Uterus (tissue), 2 donors: ENCODE measurements at regions not wholly inside any gene's neighbourhood (a gene's known extent, or its start where the extent isn't known, plus 50 kb on each side); places are given as distances from the start of the nearest gene placed in this dataset.

ENCODE experiments used
- POLR2A ChIP-seq, 2 donors: fragments of 450-650 bp; IDR thresholded peaks; one replicate each; pipeline ENCODE4 v1.6.1; 2016; ENCODE audit warnings: antibody characterized with exemption in 2 of 2, mild to moderate bottlenecking in 1 of 2, moderate library complexity in 1 of 2
- TF ChIP-seq, protein P1 (sequence below), 4 experiments: fragments of 200-600 bp in 2 of 4; fragments of 450-650 bp in 2 of 4; sonication (generic) in 2 of 4; IDR thresholded peaks; one replicate each; pipeline ENCODE4 v1.5.1; 2016 to 2019; ENCODE audit warnings: antibody characterized with exemption in 4 of 4, mild to moderate bottlenecking in 2 of 4, moderate library complexity in 1 of 4

DNA sequence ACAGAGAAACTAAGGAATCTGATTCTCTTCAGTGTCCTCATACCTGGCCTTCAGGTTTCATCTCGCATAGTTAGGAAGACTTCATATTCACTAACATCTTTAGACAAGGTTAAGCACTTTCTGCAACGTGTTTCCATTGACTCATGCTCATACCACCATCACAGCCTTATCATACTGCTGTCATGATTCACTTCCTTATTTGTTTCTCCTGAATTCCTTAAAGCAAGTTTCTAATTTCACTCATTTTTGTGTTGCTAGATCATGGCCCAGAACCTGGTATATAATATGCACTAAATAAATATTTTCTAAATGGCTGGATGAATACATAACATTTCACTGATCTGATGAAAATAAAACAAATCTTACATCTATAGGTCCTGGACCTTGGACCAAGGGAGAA is 472.9 kb downstream of the PRELID2 start:
- no peak for TF ChIP-seq POLR2A (IDR thresholded peaks at IDR 0.05)
- TF ChIP-seq, protein P1, sequence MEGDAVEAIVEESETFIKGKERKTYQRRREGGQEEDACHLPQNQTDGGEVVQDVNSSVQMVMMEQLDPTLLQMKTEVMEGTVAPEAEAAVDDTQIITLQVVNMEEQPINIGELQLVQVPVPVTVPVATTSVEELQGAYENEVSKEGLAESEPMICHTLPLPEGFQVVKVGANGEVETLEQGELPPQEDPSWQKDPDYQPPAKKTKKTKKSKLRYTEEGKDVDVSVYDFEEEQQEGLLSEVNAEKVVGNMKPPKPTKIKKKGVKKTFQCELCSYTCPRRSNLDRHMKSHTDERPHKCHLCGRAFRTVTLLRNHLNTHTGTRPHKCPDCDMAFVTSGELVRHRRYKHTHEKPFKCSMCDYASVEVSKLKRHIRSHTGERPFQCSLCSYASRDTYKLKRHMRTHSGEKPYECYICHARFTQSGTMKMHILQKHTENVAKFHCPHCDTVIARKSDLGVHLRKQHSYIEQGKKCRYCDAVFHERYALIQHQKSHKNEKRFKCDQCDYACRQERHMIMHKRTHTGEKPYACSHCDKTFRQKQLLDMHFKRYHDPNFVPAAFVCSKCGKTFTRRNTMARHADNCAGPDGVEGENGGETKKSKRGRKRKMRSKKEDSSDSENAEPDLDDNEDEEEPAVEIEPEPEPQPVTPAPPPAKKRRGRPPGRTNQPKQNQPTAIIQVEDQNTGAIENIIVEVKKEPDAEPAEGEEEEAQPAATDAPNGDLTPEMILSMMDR (IDR thresholded peaks at IDR 0.05): no peak
